HCT116 (cell line): ENCODE measurements at regions not wholly inside any gene's neighbourhood (a gene's known extent, or its start where the extent isn't known, plus 50 kb on each side); places are given as distances from the start of the nearest gene placed in this dataset.

Experiments
- ATAC-seq: fragments of 200-7000 bp; cut with Tn5 transposase; 2 replicates; pipeline ENCODE4 v1.9.1; 2020; ENCODE audit warnings: mild to moderate bottlenecking, moderate library complexity
- BruUV-seq: library from RNA; stranded (reverse); fragments of 400-500 nt; replicated peaks from 2 replicates; lab custom pipeline; 2021; lab: Mats Ljungman, UMichigan
- CTCF ChIA-PET: fragments of 300-600 bp; sonication (Branson Sonifier 250); formaldehyde crosslinking; loops from one replicate; lab custom pipeline; 2021; ENCODE audit warnings: antibody characterized with exemption; lab: Charles Lee
- POLR2A ChIA-PET: fragments of 300-600, 350-600 bp; sonication (Branson Sonifier 250); formaldehyde crosslinking; loops from one replicate; lab custom pipeline; 2021; ENCODE audit warnings: antibody characterized with exemption; lab: Charles Lee
- RAD21 ChIA-PET, 2 experiments: fragments of 300-600 bp; sonication (Branson Sonifier 250); formaldehyde crosslinking; loops; one replicate each; lab custom pipeline; 2023; ENCODE audit warnings: low total read pairs in 2 of 2; ENCODE audit not compliant: uncharacterized antibody in 2 of 2, unreplicated experiment in 2 of 2, low non-redundant PET in 1 of 2; lab: Charles Lee
- DNase-seq: peaks from one replicate; pipeline ENCODE4 v3.0.0-alpha.2; 2010; ENCODE audit warnings: low read depth, low spot score
- H2AFZ ChIP-seq: fragments of 200-600 bp; shearing (Covaris generic), sonication (generic); 2 replicates; pipeline ENCODE4 v1.6.1; 2017; ENCODE audit warnings: low read depth, mixed run types, mixed read lengths, antibody characterized with exemption, low read length; ENCODE audit not compliant: poor library complexity, severe bottlenecking
- H3K27ac ChIP-seq: 2 replicates; pipeline ENCODE4 v1.5.1; 2012; ENCODE audit warnings: low read depth, low read length
- H3K27me3 ChIP-seq: fragments of 200-600 bp; sonication (generic); 2 replicates; pipeline ENCODE4 v1.6.1; 2016; ENCODE audit warnings: mixed run types, low read length, mixed read lengths; ENCODE audit not compliant: insufficient read depth
- H3K36me3 ChIP-seq, 2 experiments: fragments of 200-500 bp in 1 of 2; fragments of 200-600 bp in 1 of 2; sonication (Bioruptor generic) in 1 of 2; sonication (generic) in 1 of 2; 2 replicates each; pipeline versions ENCODE4 v1.5.1 to v1.6.1; 2014 to 2016; ENCODE audit warnings: low read length in 2 of 2, inconsistent platforms in 1 of 2, mixed read lengths in 1 of 2, mixed run types in 1 of 2; ENCODE audit not compliant: insufficient read depth in 2 of 2, control insufficient read depth in 1 of 2
- H3K4me1 ChIP-seq, 2 experiments: fragments of 200-600 bp in 1 of 2; sonication (generic) in 1 of 2; 2 replicates each; pipeline versions ENCODE4 v1.5.1 to v1.6.1; 2012 to 2017; ENCODE audit warnings: low read length in 2 of 2, inconsistent platforms in 1 of 2, mild to moderate bottlenecking in 1 of 2, mixed read lengths in 1 of 2, mixed run types in 1 of 2, moderate library complexity in 1 of 2; ENCODE audit not compliant: insufficient read depth in 2 of 2, control insufficient read depth in 1 of 2
- H3K4me2 ChIP-seq: fragments of 200-600 bp; sonication (generic); 2 replicates; pipeline ENCODE4 v1.6.1; 2017; ENCODE audit warnings: mixed run types, low read length, mixed read lengths
- H3K4me3 ChIP-seq, 2 experiments: fragments of 200-600 bp in 1 of 2; sonication (generic) in 1 of 2; replicated peaks in 1 of 2; 2 replicates each; pipeline ENCODE4 v1.5.1; 2011 to 2016; ENCODE audit warnings: low read length in 2 of 2, control low read depth in 1 of 2, low read depth in 1 of 2, mild to moderate bottlenecking in 1 of 2, mixed read lengths in 1 of 2, mixed run types in 1 of 2
- H3K79me2 ChIP-seq: fragments of 200-600 bp; sonication (generic); 2 replicates; pipeline ENCODE4 v1.6.1; 2017; ENCODE audit warnings: mild to moderate bottlenecking, mixed run types, low read length, moderate library complexity, mixed read lengths; ENCODE audit not compliant: insufficient read depth
- H3K9ac ChIP-seq: fragments of 200-600 bp; sonication (generic); 2 replicates; pipeline ENCODE4 v1.6.1; 2016; ENCODE audit warnings: low read length, mixed read lengths
- H3K9me2 ChIP-seq: fragments of 200-600 bp; sonication (generic), shearing (Covaris generic); 2 replicates; pipeline ENCODE4 v1.6.1; 2017; ENCODE audit warnings: mixed run types, mild to moderate bottlenecking, moderate library complexity; ENCODE audit not compliant: insufficient read depth
- H3K9me3 ChIP-seq, 2 experiments: fragments of 200-500 bp in 1 of 2; fragments of 200-600 bp in 1 of 2; sonication (Bioruptor generic) in 1 of 2; sonication (generic) in 1 of 2; 2 replicates each; pipeline ENCODE4 v1.6.1; 2014 to 2017; ENCODE audit warnings: low read length in 2 of 2, mixed read lengths in 2 of 2, inconsistent platforms in 1 of 2, low read depth in 1 of 2, mild to moderate bottlenecking in 1 of 2, mixed run types in 1 of 2, moderate library complexity in 1 of 2; ENCODE audit not compliant: control insufficient read depth in 1 of 2, insufficient read depth in 1 of 2
- H4K20me1 ChIP-seq: fragments of 200-600 bp; sonication (generic), shearing (Covaris generic); 2 replicates; pipeline ENCODE4 v1.6.1; 2017; ENCODE audit warnings: mixed run types, mild to moderate bottlenecking, moderate library complexity; ENCODE audit not compliant: insufficient read depth
- CEBPB ChIP-seq: IDR thresholded peaks from 2 replicates; pipeline ENCODE4 v1.6.1; 2012; ENCODE audit warnings: low read depth
- EGR1 ChIP-seq: IDR thresholded peaks from 2 replicates; pipeline ENCODE4 v1.6.1; 2012; ENCODE audit warnings: low read depth
- ELF1 ChIP-seq: IDR thresholded peaks from 2 replicates; pipeline ENCODE4 v1.6.1; 2012; ENCODE audit warnings: low read depth, borderline replicate concordance
- EZH2 ChIP-seq: fragments of 200-600 bp; sonication (generic); IDR thresholded peaks from 2 replicates; pipeline ENCODE4 v1.6.1; 2017; ENCODE audit warnings: antibody characterized with exemption, mixed run types
- EZH2phosphoT487 ChIP-seq: fragments of 200-600 bp; IDR thresholded peaks from 2 replicates; pipeline ENCODE4 v1.6.1; 2018; ENCODE audit warnings: antibody characterized with exemption, borderline replicate concordance
- JUND ChIP-seq: IDR thresholded peaks from 2 replicates; pipeline ENCODE4 v1.6.1; 2012
- POLR2A ChIP-seq: IDR thresholded peaks from 2 replicates; pipeline ENCODE4 v1.7.0; 2011; ENCODE audit warnings: borderline replicate concordance; ENCODE audit not compliant: insufficient read depth, insufficient read length; ENCODE audit errors: extremely low read depth
- POLR2AphosphoS5 ChIP-seq: IDR thresholded peaks from 2 replicates; pipeline ENCODE4 v1.6.1; 2011; ENCODE audit warnings: mild to moderate bottlenecking, low read depth, low read length, moderate library complexity
- RAD21 ChIP-seq: IDR thresholded peaks from 2 replicates; pipeline ENCODE4 v1.6.1; 2012; ENCODE audit warnings: low read depth, mild to moderate bottlenecking
- SIN3A ChIP-seq: IDR thresholded peaks from 2 replicates; pipeline ENCODE4 v1.6.1; 2012; ENCODE audit warnings: low read depth
- SP1 ChIP-seq: IDR thresholded peaks from 2 replicates; pipeline ENCODE4 v1.6.1; 2012; ENCODE audit warnings: low read depth
- SRF ChIP-seq: IDR thresholded peaks from 2 replicates; pipeline ENCODE4 v1.6.1; 2012; ENCODE audit warnings: low read depth
- TCF7L2 ChIP-seq: IDR thresholded peaks from 2 replicates; pipeline ENCODE4 v1.7.0; 2011; ENCODE audit warnings: borderline replicate concordance, inconsistent platforms; ENCODE audit not compliant: insufficient read depth, insufficient read length; ENCODE audit errors: extremely low read depth
- ZFX ChIP-seq: fragments of 450-650 bp; IDR thresholded peaks from 2 replicates; pipeline ENCODE4 v1.6.1; 2017
- ZNF274 ChIP-seq: fragments of 200-500 bp; sonication (Bioruptor generic); IDR thresholded peaks from 2 replicates; pipeline ENCODE4 v1.6.1; 2014; ENCODE audit warnings: mild to moderate bottlenecking, low read depth, low read length, inconsistent platforms
- intact Hi-C: fragments of 100-400 bp; cut with micrococcal nuclease; formaldehyde crosslinking; loops from 2 replicates; pipeline ENCODE4 v1.10.0; 2022
- TF ChIP-seq, protein P1 (sequence below): IDR thresholded peaks from 2 replicates; pipeline ENCODE4 v1.6.1; 2012
- TF ChIP-seq, protein P2 (sequence below): IDR thresholded peaks from 2 replicates; pipeline ENCODE4 v1.6.1; 2012; ENCODE audit warnings: low read depth
- TF ChIP-seq, protein P3 (sequence below): IDR thresholded peaks from 2 replicates; pipeline ENCODE4 v1.6.1; 2011; ENCODE audit warnings: mild to moderate bottlenecking, low read length, moderate library complexity; ENCODE audit not compliant: insufficient replicate concordance; ENCODE audit errors: extremely low read depth
- TF ChIP-seq, protein P4 (sequence below), 3 experiments: fragments of 200-600 bp in 1 of 3; sonication (generic) in 1 of 3; IDR thresholded peaks in 2 of 3; conservative IDR thresholded peaks in 1 of 3; 2 replicates each; pipeline ENCODE4 v1.5.1; 2012 to 2017; ENCODE audit warnings: low read depth in 2 of 3, low read length in 2 of 3, antibody characterized with exemption in 1 of 3, borderline replicate concordance in 1 of 3, control low read depth in 1 of 3, mild to moderate bottlenecking in 1 of 3, mixed read lengths in 1 of 3, mixed run types in 1 of 3, moderate library complexity in 1 of 3; ENCODE audit not compliant: insufficient read depth in 1 of 3
- TF ChIP-seq, protein P5 (sequence below): IDR thresholded peaks from 2 replicates; pipeline ENCODE4 v1.6.1; 2012

DNA sequence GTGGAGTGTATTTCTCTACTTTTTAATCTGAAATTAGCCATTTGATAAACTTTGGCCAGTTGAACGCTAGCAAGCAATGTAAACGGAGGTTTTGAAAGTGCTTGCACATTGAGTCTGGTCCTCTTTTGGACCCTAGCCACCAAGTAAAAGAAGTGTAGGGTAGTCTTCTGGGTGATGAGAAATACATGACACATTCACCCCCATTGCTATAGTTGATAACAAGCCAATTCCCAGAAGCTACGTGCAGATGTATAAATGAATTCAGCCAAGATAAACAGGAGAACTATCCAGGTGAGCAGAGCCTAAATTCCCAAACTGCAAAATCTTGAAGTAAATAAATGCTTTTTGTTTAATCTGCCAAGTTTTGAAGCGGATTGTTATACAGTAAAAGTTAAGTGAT is 965.4 kb upstream of the GRIA3 start:
- DNase-seq (no peak), ATAC-seq (no peak)
- no peaks in the 10 kb centered on the region for H3K27me3 ChIP-seq
- H3K4me3 ChIP-seq, result no peak overlapping the region
- no peaks in the 10 kb centered on the region for H3K9me3 ChIP-seq
- no TSS peak for BruUV-seq
- no peak overlapping the region for H3K9ac ChIP-seq
- intact Hi-C loops, result no loop called here
- no peaks in the 10 kb centered on the region for H3K36me3 ChIP-seq
- H3K4me1 ChIP-seq, result no peaks in the 10 kb centered on the region
- no peaks in the 10 kb centered on the region for H3K9me2 ChIP-seq
- TF ChIP-seq EZH2, result no peak
- TF ChIP-seq CEBPB, result no peak
- TF ChIP-seq, protein P1, sequence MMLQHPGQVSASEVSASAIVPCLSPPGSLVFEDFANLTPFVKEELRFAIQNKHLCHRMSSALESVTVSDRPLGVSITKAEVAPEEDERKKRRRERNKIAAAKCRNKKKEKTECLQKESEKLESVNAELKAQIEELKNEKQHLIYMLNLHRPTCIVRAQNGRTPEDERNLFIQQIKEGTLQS, result no peak
- TF ChIP-seq POLR2A, result no peak
- TF ChIP-seq ELF1, result no peak
- TF ChIP-seq, protein P2, sequence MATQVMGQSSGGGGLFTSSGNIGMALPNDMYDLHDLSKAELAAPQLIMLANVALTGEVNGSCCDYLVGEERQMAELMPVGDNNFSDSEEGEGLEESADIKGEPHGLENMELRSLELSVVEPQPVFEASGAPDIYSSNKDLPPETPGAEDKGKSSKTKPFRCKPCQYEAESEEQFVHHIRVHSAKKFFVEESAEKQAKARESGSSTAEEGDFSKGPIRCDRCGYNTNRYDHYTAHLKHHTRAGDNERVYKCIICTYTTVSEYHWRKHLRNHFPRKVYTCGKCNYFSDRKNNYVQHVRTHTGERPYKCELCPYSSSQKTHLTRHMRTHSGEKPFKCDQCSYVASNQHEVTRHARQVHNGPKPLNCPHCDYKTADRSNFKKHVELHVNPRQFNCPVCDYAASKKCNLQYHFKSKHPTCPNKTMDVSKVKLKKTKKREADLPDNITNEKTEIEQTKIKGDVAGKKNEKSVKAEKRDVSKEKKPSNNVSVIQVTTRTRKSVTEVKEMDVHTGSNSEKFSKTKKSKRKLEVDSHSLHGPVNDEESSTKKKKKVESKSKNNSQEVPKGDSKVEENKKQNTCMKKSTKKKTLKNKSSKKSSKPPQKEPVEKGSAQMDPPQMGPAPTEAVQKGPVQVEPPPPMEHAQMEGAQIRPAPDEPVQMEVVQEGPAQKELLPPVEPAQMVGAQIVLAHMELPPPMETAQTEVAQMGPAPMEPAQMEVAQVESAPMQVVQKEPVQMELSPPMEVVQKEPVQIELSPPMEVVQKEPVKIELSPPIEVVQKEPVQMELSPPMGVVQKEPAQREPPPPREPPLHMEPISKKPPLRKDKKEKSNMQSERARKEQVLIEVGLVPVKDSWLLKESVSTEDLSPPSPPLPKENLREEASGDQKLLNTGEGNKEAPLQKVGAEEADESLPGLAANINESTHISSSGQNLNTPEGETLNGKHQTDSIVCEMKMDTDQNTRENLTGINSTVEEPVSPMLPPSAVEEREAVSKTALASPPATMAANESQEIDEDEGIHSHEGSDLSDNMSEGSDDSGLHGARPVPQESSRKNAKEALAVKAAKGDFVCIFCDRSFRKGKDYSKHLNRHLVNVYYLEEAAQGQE, result no peak
- no peak for TF ChIP-seq ZNF274
- no peak for TF ChIP-seq SP1
- TF ChIP-seq SRF, result no peak
- no peak for TF ChIP-seq POLR2AphosphoS5
- no peak for TF ChIP-seq JUND
- TF ChIP-seq EGR1, result no peak
- no peak for TF ChIP-seq EZH2phosphoT487
- TF ChIP-seq ZFX, result no peak
- TF ChIP-seq, protein P3, sequence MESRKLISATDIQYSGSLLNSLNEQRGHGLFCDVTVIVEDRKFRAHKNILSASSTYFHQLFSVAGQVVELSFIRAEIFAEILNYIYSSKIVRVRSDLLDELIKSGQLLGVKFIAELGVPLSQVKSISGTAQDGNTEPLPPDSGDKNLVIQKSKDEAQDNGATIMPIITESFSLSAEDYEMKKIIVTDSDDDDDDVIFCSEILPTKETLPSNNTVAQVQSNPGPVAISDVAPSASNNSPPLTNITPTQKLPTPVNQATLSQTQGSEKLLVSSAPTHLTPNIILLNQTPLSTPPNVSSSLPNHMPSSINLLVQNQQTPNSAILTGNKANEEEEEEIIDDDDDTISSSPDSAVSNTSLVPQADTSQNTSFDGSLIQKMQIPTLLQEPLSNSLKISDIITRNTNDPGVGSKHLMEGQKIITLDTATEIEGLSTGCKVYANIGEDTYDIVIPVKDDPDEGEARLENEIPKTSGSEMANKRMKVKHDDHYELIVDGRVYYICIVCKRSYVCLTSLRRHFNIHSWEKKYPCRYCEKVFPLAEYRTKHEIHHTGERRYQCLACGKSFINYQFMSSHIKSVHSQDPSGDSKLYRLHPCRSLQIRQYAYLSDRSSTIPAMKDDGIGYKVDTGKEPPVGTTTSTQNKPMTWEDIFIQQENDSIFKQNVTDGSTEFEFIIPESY, result no peak
- no peak for TF ChIP-seq RAD21
- TF ChIP-seq, protein P4, sequence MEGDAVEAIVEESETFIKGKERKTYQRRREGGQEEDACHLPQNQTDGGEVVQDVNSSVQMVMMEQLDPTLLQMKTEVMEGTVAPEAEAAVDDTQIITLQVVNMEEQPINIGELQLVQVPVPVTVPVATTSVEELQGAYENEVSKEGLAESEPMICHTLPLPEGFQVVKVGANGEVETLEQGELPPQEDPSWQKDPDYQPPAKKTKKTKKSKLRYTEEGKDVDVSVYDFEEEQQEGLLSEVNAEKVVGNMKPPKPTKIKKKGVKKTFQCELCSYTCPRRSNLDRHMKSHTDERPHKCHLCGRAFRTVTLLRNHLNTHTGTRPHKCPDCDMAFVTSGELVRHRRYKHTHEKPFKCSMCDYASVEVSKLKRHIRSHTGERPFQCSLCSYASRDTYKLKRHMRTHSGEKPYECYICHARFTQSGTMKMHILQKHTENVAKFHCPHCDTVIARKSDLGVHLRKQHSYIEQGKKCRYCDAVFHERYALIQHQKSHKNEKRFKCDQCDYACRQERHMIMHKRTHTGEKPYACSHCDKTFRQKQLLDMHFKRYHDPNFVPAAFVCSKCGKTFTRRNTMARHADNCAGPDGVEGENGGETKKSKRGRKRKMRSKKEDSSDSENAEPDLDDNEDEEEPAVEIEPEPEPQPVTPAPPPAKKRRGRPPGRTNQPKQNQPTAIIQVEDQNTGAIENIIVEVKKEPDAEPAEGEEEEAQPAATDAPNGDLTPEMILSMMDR (IDR thresholded peaks at IDR 0.05 in 2 of 3, conservative IDR thresholded peaks at IDR 0.05 in 1 of 3; ENCODE audit: borderline replicate concordance in 1 of 3, insufficient read depth in 1 of 3, low read depth in 2 of 3, low read length in 2 of 3), result no peak
- no peak for TF ChIP-seq TCF7L2
- TF ChIP-seq, protein P5, sequence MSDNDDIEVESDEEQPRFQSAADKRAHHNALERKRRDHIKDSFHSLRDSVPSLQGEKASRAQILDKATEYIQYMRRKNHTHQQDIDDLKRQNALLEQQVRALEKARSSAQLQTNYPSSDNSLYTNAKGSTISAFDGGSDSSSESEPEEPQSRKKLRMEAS, result no peak
- no peak for TF ChIP-seq SIN3A
- ChIA-PET POLR2A (no interaction called here), CTCF (no interaction called here), RAD21 (no interaction called here)
- no peak overlapping the region for H3K4me2 ChIP-seq
- H2AFZ ChIP-seq, result no peak overlapping the region
- no peaks in the 10 kb centered on the region for H4K20me1 ChIP-seq
- H3K27ac ChIP-seq, result no peak overlapping the region
- no peaks in the 10 kb centered on the region for H3K79me2 ChIP-seq
